ENCODE measurements at regions not wholly inside any gene's neighbourhood (a gene's known extent, or its start where the extent isn't known, plus 50 kb on each side); places are given as distances from the start of the nearest gene placed in this dataset.

- no peaks in the 10 kb centered on the region for H3K9me3 ChIP-seq (ENCODE audit: control insufficient read depth, low read depth, low read length)
- H3K79me2 ChIP-seq (ENCODE audit: control insufficient read depth, insufficient read depth, low read length), result no peaks in the 10 kb centered on the region
- H3K36me3 ChIP-seq (ENCODE audit: control insufficient read depth in 2 of 2, extremely low read depth in 1 of 2, insufficient read depth in 2 of 2, low read length in 2 of 2), result no peaks in the 10 kb centered on the region
- DNase-seq (ENCODE audit: low read depth, low spot score) (no peak), FAIRE-seq (no peak)
- no peak overlapping the region for H2AFZ ChIP-seq (ENCODE audit: control insufficient read depth, low read length)
- H3K4me3 ChIP-seq (ENCODE audit: control insufficient read depth in 2 of 3, extremely low read depth in 1 of 3, insufficient read depth in 2 of 3, low read depth in 1 of 3, low read length in 3 of 3), result no peak overlapping the region
- no peak overlapping the region for H3K9ac ChIP-seq (ENCODE audit: control insufficient read depth, extremely low read depth, insufficient read depth, low read length)
- dilution Hi-C loops (cut with MboI; ENCODE audit: extremely low pct_ligation_motif_present, low sequenced_read_pairs), result no loop called here
- no peaks in the 10 kb centered on the region for H3K9me1 ChIP-seq (ENCODE audit: control insufficient read depth, extremely low read depth, insufficient read depth, low read length)
- H3K27me3 ChIP-seq (ENCODE audit: control insufficient read depth, extremely low read depth, insufficient read depth, low read length), result no peaks in the 10 kb centered on the region
- peaks cover 24% of the 10 kb centered on the region for H3K4me1 ChIP-seq (ENCODE audit: control insufficient read depth, extremely low read depth, insufficient read depth, low read length)
- TF ChIP-seq CTCF (optimal IDR thresholded peaks at IDR 0.05 in 1 of 3, IDR thresholded peaks at IDR 0.05 in 1 of 3, conservative IDR thresholded peaks at IDR 0.05 in 1 of 3; ENCODE audit: extremely low read depth in 1 of 3, insufficient read depth in 2 of 3, low read length in 3 of 3), result no peak
- no peak for TF ChIP-seq EZH2 (IDR thresholded peaks at IDR 0.05; ENCODE audit: low read length)
- no peak overlapping the region for H3K4me2 ChIP-seq (ENCODE audit: control insufficient read depth, extremely low read depth, insufficient read depth, low read depth, low read length)
- no peaks in the 10 kb centered on the region for H4K20me1 ChIP-seq (ENCODE audit: control insufficient read depth, extremely low read depth, insufficient read depth, low read length)
- H3K27ac ChIP-seq (ENCODE audit: control insufficient read depth, insufficient read depth, low read length), result no peak overlapping the region
These were observed 231.8 kb downstream of the WDR11 start for GRCh38 chr10:121082984-121083383.

GRCh38 chr10:121084016-121084674, 233.0 kb downstream of the WDR11 start:
- H3K9me3 ChIP-seq (ENCODE audit: control insufficient read depth, low read depth, low read length), result no peaks in the 10 kb centered on the region
- DNase-seq (ENCODE audit: low read depth, low spot score) (no peak), FAIRE-seq (no peak)
- dilution Hi-C loops (cut with MboI; ENCODE audit: extremely low pct_ligation_motif_present, low sequenced_read_pairs), result no loop called here
- peaks cover 14% of the 10 kb centered on the region for H3K4me1 ChIP-seq (ENCODE audit: control insufficient read depth, extremely low read depth, insufficient read depth, low read length)
- H3K79me2 ChIP-seq (ENCODE audit: control insufficient read depth, insufficient read depth, low read length), result no peaks in the 10 kb centered on the region
- TF ChIP-seq CTCF (optimal IDR thresholded peaks at IDR 0.05 in 1 of 3, IDR thresholded peaks at IDR 0.05 in 1 of 3, conservative IDR thresholded peaks at IDR 0.05 in 1 of 3; ENCODE audit: extremely low read depth in 1 of 3, insufficient read depth in 2 of 3, low read length in 3 of 3) (no peak), EZH2 (IDR thresholded peaks at IDR 0.05; ENCODE audit: low read length) (no peak)
- H3K9me1 ChIP-seq (ENCODE audit: control insufficient read depth, extremely low read depth, insufficient read depth, low read length), result no peaks in the 10 kb centered on the region
- no peaks in the 10 kb centered on the region for H3K27me3 ChIP-seq (ENCODE audit: control insufficient read depth, extremely low read depth, insufficient read depth, low read length)
- no peaks in the 10 kb centered on the region for H4K20me1 ChIP-seq (ENCODE audit: control insufficient read depth, extremely low read depth, insufficient read depth, low read length)
- H3K9ac ChIP-seq (ENCODE audit: control insufficient read depth, extremely low read depth, insufficient read depth, low read length), result no peak overlapping the region
- no peak overlapping the region for H3K4me3 ChIP-seq (ENCODE audit: control insufficient read depth in 2 of 3, extremely low read depth in 1 of 3, insufficient read depth in 2 of 3, low read depth in 1 of 3, low read length in 3 of 3)
- H3K4me2 ChIP-seq (ENCODE audit: control insufficient read depth, extremely low read depth, insufficient read depth, low read depth, low read length), result no peak overlapping the region
- H2AFZ ChIP-seq (ENCODE audit: control insufficient read depth, low read length), result no peak overlapping the region
- H3K36me3 ChIP-seq (ENCODE audit: control insufficient read depth in 2 of 2, extremely low read depth in 1 of 2, insufficient read depth in 2 of 2, low read length in 2 of 2), result no peaks in the 10 kb centered on the region
- no peak overlapping the region for H3K27ac ChIP-seq (ENCODE audit: control insufficient read depth, insufficient read depth, low read length)
